B cell (primary cell): ENCODE measurements at regions not wholly inside any gene's neighbourhood (a gene's known extent, or its start where the extent isn't known, plus 50 kb on each side); places are given as distances from the start of the nearest gene placed in this dataset.

Experiments
- ATAC-seq: fragments of 200-7000 bp; cut with Tn5 transposase; one replicate; pipeline ENCODE4 v1.10.0; 2021; ENCODE audit warnings: low read depth, mild to moderate bottlenecking, moderate number of reproducible peaks, moderate library complexity
- CTCF ChIA-PET: fragments of 350-600 bp; sonication (Branson Sonifier 250); formaldehyde crosslinking; loops from one replicate; lab custom pipeline; 2021; ENCODE audit warnings: antibody characterized with exemption, inconsistent platforms; lab: Charles Lee
- POLR2A ChIA-PET: fragments of 350-600 bp; sonication (Branson Sonifier 250); formaldehyde crosslinking; loops from one replicate; lab custom pipeline; 2021; ENCODE audit warnings: antibody characterized with exemption; lab: Charles Lee
- DNase-seq: peaks from one replicate; pipeline ENCODE4 v3.0.0; 2013
- H2AFZ ChIP-seq: 2 replicates; pipeline ENCODE4 v1.6.1; 2012; ENCODE audit warnings: mild to moderate bottlenecking, low read depth, low read length; ENCODE audit not compliant: insufficient read depth, poor library complexity, severe bottlenecking
- H3K27ac ChIP-seq, 2 donors: 1 replicate in 1 of 2; 2 replicates in 1 of 2; pipeline ENCODE4 v1.5.1; 2012 to 2013; ENCODE audit warnings: low read length in 2 of 2, mild to moderate bottlenecking in 2 of 2, moderate library complexity in 1 of 2
- H3K27me3 ChIP-seq, 4 experiments: fragments of 200-600 bp in 1 of 4; sonication (generic) in 1 of 4; replicated peaks in 1 of 4; 1 replicate in 2 of 4; 2 replicates in 2 of 4; pipeline versions ENCODE4 v1.6.1 to v1.7.0; 2013 to 2016; ENCODE audit warnings: low read length in 3 of 4, mild to moderate bottlenecking in 2 of 4, mixed read lengths in 1 of 4, moderate library complexity in 1 of 4; ENCODE audit not compliant: insufficient read depth in 4 of 4, control insufficient read depth in 3 of 4; ENCODE audit errors: control extremely low read depth in 1 of 4
- H3K36me3 ChIP-seq, 2 experiments: replicated peaks in 1 of 2; 1 replicate in 1 of 2; 2 replicates in 1 of 2; pipeline versions ENCODE4 v1.6.1 to v1.7.1; 2013; ENCODE audit warnings: low read length in 1 of 2; ENCODE audit not compliant: insufficient read depth in 2 of 2, control insufficient read depth in 1 of 2; ENCODE audit errors: control extremely low read depth in 1 of 2, extremely low read depth in 1 of 2
- H3K4me1 ChIP-seq, 2 donors: fragments of 200-600 bp in 1 of 2; sonication (generic) in 1 of 2; 1 replicate in 1 of 2; 2 replicates in 1 of 2; pipeline versions ENCODE4 v1.5.1 to v1.6.1; 2013 to 2017; ENCODE audit warnings: low read length in 2 of 2; ENCODE audit not compliant: control insufficient read depth in 2 of 2, insufficient read depth in 2 of 2
- H3K4me2 ChIP-seq: replicated peaks from 2 replicates; pipeline ENCODE3; 2012; ENCODE audit warnings: mild to moderate bottlenecking, low read depth, low read length; ENCODE audit not compliant: poor library complexity, severe bottlenecking
- H3K4me3 ChIP-seq, 5 experiments: fragments of 200-600 bp in 1 of 5; sonication (generic) in 1 of 5; 1 replicate in 3 of 5; 2 replicates in 2 of 5; pipeline versions ENCODE4 v1.5.1 to v1.7.0; 2011 to 2016; ENCODE audit warnings: low read length in 4 of 5, mild to moderate bottlenecking in 4 of 5, low read depth in 2 of 5, control low read depth in 1 of 5, moderate library complexity in 1 of 5; ENCODE audit not compliant: insufficient read depth in 1 of 5; ENCODE audit errors: control extremely low read depth in 1 of 5, extremely low read depth in 1 of 5
- H3K79me2 ChIP-seq: fragments of 200-600 bp; sonication (generic); one replicate; pipeline ENCODE4 v1.6.0; 2016; ENCODE audit warnings: low read length; ENCODE audit not compliant: control insufficient read depth, insufficient read depth
- H3K9ac ChIP-seq: fragments of 200-600 bp; sonication (generic); 2 replicates; pipeline ENCODE4 v1.6.1; 2017; ENCODE audit warnings: mild to moderate bottlenecking, low read length, moderate library complexity
- H3K9me3 ChIP-seq, 3 donors: one replicate each; pipeline versions ENCODE4 v1.6.1 to v1.7.1; 2013; ENCODE audit warnings: low read length in 2 of 3; ENCODE audit not compliant: control insufficient read depth in 2 of 3, insufficient read depth in 1 of 3; ENCODE audit errors: control extremely low read depth in 1 of 3
- H4K20me1 ChIP-seq: 2 replicates; pipeline ENCODE4 v1.6.0; 2012; ENCODE audit warnings: mild to moderate bottlenecking, low read length; ENCODE audit not compliant: insufficient read depth, control insufficient read depth, poor library complexity, severe bottlenecking
- H3K27ac Mint-ChIP-seq: one replicate; pipeline ENCODE4 v1.8.0; 2021; ENCODE audit warnings: mixed read lengths
- H3K27me3 Mint-ChIP-seq: one replicate; pipeline ENCODE4 v1.8.0; 2021; ENCODE audit warnings: mixed read lengths
- H3K4me1 Mint-ChIP-seq: one replicate; pipeline ENCODE4 v1.8.0; 2021; ENCODE audit warnings: mixed read lengths
- H3K4me3 Mint-ChIP-seq: one replicate; pipeline ENCODE4 v1.8.0; 2021; ENCODE audit warnings: mixed read lengths
- H3K9me3 Mint-ChIP-seq: one replicate; pipeline ENCODE4 v1.8.0; 2022; ENCODE audit warnings: mixed read lengths; ENCODE audit not compliant: insufficient read depth
- EZH2 ChIP-seq: IDR thresholded peaks from 2 replicates; pipeline ENCODE4 v1.6.1; 2012; ENCODE audit warnings: borderline replicate concordance, low read depth, mild to moderate bottlenecking, moderate library complexity, low read length; ENCODE audit not compliant: insufficient read depth, poor library complexity, severe bottlenecking
- WGBS: methylation state at CpG from one replicate; pipeline ENCODE4 v1.1.5; 2013; ENCODE audit warnings: missing lambda C conversion rate; ENCODE audit not compliant: insufficient coverage; 5-methylcytosine and 5-hydroxymethylcytosine counted together
- intact Hi-C: fragments of 100-400 bp; cut with micrococcal nuclease; formaldehyde crosslinking; loops from one replicate; pipeline ENCODE4 v1.10.0; 2022
- TF ChIP-seq, protein P1 (sequence below): fragments of 200-600 bp; IDR thresholded peaks from one replicate; pipeline ENCODE4 v1.8.0; 2022; ENCODE audit warnings: antibody characterized with exemption, mild to moderate bottlenecking

GRCh38 chr3:168425936-168426595, 330.3 kb upstream of the GOLIM4 start:
- ATAC-seq (no peak), DNase-seq (no peak)
- Histone ChIP-seq H3K9ac (no peak overlapping the region), H3K36me3 (no peaks in the 10 kb centered on the region), H3K27ac (no peak overlapping the region), H3K4me3 (no peak overlapping the region), H3K4me1 (no peaks in the 10 kb centered on the region), H3K27me3 (no peaks in the 10 kb centered on the region), H3K79me2 (no peaks in the 10 kb centered on the region), H3K9me3 (no peaks in the 10 kb centered on the region), H4K20me1 (no peaks in the 10 kb centered on the region), H3K4me2 (no peak overlapping the region), H2AFZ (no peak overlapping the region)
- H3K9me3 Mint-ChIP-seq, result no peaks in the 10 kb centered on the region
- CTCF ChIA-PET, result no interaction called here
- H3K27ac Mint-ChIP-seq, result no peak overlapping the region
- no peaks in the 10 kb centered on the region for H3K4me1 Mint-ChIP-seq
- H3K27me3 Mint-ChIP-seq, result no peaks in the 10 kb centered on the region
- intact Hi-C loops, result no loop called here
- TF ChIP-seq, protein P1, sequence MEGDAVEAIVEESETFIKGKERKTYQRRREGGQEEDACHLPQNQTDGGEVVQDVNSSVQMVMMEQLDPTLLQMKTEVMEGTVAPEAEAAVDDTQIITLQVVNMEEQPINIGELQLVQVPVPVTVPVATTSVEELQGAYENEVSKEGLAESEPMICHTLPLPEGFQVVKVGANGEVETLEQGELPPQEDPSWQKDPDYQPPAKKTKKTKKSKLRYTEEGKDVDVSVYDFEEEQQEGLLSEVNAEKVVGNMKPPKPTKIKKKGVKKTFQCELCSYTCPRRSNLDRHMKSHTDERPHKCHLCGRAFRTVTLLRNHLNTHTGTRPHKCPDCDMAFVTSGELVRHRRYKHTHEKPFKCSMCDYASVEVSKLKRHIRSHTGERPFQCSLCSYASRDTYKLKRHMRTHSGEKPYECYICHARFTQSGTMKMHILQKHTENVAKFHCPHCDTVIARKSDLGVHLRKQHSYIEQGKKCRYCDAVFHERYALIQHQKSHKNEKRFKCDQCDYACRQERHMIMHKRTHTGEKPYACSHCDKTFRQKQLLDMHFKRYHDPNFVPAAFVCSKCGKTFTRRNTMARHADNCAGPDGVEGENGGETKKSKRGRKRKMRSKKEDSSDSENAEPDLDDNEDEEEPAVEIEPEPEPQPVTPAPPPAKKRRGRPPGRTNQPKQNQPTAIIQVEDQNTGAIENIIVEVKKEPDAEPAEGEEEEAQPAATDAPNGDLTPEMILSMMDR, result no peak
- TF ChIP-seq EZH2, result no peak
- 88% methylated on average over 2 of the region's 4 CpGs for WGBS
- H3K4me3 Mint-ChIP-seq, result no peak overlapping the region
- POLR2A ChIA-PET, result no interaction called here

GRCh38 chr3:168424059-168424734, 328.5 kb upstream of the GOLIM4 start:
- Mint-ChIP-seq H3K27ac (no peak overlapping the region), H3K4me3 (no peak overlapping the region), H3K9me3 (no peaks in the 10 kb centered on the region), H3K4me1 (no peaks in the 10 kb centered on the region), H3K27me3 (no peaks in the 10 kb centered on the region)
- intact Hi-C loops, result no loop called here
- Histone ChIP-seq H3K9me3 (no peaks in the 10 kb centered on the region), H3K4me3 (no peak overlapping the region), H3K27ac (no peak overlapping the region), H3K79me2 (no peaks in the 10 kb centered on the region), H3K27me3 (no peaks in the 10 kb centered on the region), H3K36me3 (no peaks in the 10 kb centered on the region), H4K20me1 (no peaks in the 10 kb centered on the region), H2AFZ (no peak overlapping the region), H3K4me1 (no peaks in the 10 kb centered on the region), H3K4me2 (no peak overlapping the region), H3K9ac (no peak overlapping the region)
- ChIA-PET CTCF (no interaction called here), POLR2A (no interaction called here)
- TF ChIP-seq, protein P1, result no peak
- TF ChIP-seq EZH2, result no peak
- ATAC-seq, result no peak
- 67% methylated on average over 1 of the region's 4 CpGs for WGBS
- DNase-seq, result no peak
